Activated naive CD8-positive, alpha-beta T cell (primary cell): ENCODE measurements at regions not wholly inside any gene's neighbourhood (a gene's known extent, or its start where the extent isn't known, plus 50 kb on each side); places are given as distances from the start of the nearest gene placed in this dataset.

ENCODE experiments used
- H3K27ac Mint-ChIP-seq: one replicate; pipeline ENCODE4 v1.8.0; 2021; ENCODE audit warnings: mixed read lengths
- H3K27me3 Mint-ChIP-seq: one replicate; pipeline ENCODE4 v1.8.0; 2021; ENCODE audit warnings: mixed read lengths
- H3K36me3 Mint-ChIP-seq: one replicate; pipeline ENCODE4 v1.8.0; 2021; ENCODE audit warnings: mixed read lengths
- H3K4me1 Mint-ChIP-seq: one replicate; pipeline ENCODE4 v1.8.0; 2021; ENCODE audit warnings: low read depth, mixed read lengths
- H3K4me3 Mint-ChIP-seq: one replicate; pipeline ENCODE4 v1.8.0; 2021; ENCODE audit warnings: mild to moderate bottlenecking, mixed read lengths
- H3K9me3 Mint-ChIP-seq: one replicate; pipeline ENCODE4 v1.8.0; 2021; ENCODE audit warnings: low read depth, mixed read lengths

GRCh38 chr1:70909262-70909822 lies 138.3 kb downstream of the PTGER3 start:
- H3K4me1 Mint-ChIP-seq, result peaks cover 4% of the 10 kb centered on the region
- H3K9me3 Mint-ChIP-seq, result peaks cover 4% of the 10 kb centered on the region
- peaks cover 2% of the 10 kb centered on the region for H3K27me3 Mint-ChIP-seq
- H3K4me3 Mint-ChIP-seq, result no peak overlapping the region
- no peak overlapping the region for H3K27ac Mint-ChIP-seq
- H3K36me3 Mint-ChIP-seq, result no peaks in the 10 kb centered on the region

- peaks cover 2% of the 10 kb centered on the region for H3K27me3 Mint-ChIP-seq
- peaks cover 4% of the 10 kb centered on the region for H3K9me3 Mint-ChIP-seq
- no peaks in the 10 kb centered on the region for H3K36me3 Mint-ChIP-seq
- no peak overlapping the region for H3K4me3 Mint-ChIP-seq
- H3K27ac Mint-ChIP-seq, result no peak overlapping the region
- peaks cover 4% of the 10 kb centered on the region for H3K4me1 Mint-ChIP-seq
Observed at GRCh38 chr1:70910013-70910412, 137.6 kb downstream of the PTGER3 start.

- H3K9me3 Mint-ChIP-seq, result peaks cover 4% of the 10 kb centered on the region
- no peaks in the 10 kb centered on the region for H3K36me3 Mint-ChIP-seq
- H3K27ac Mint-ChIP-seq, result no peak overlapping the region
- peaks cover 2% of the 10 kb centered on the region for H3K27me3 Mint-ChIP-seq
- H3K4me3 Mint-ChIP-seq, result no peak overlapping the region
- H3K4me1 Mint-ChIP-seq, result peaks cover 4% of the 10 kb centered on the region
Observed at GRCh38 chr1:70911861-70912260, 135.8 kb downstream of the PTGER3 start.

GRCh38 chr1:70914224-70914623 lies 133.4 kb downstream of the PTGER3 start:
- H3K9me3 Mint-ChIP-seq, result peaks cover 4% of the 10 kb centered on the region
- H3K4me1 Mint-ChIP-seq, result peaks cover 4% of the 10 kb centered on the region
- no peaks in the 10 kb centered on the region for H3K36me3 Mint-ChIP-seq
- no peaks in the 10 kb centered on the region for H3K27me3 Mint-ChIP-seq
- no peak overlapping the region for H3K27ac Mint-ChIP-seq
- H3K4me3 Mint-ChIP-seq, result no peak overlapping the region

- Mint-ChIP-seq H3K27me3 (no peaks in the 10 kb centered on the region), H3K9me3 (peaks cover 9% of the 10 kb centered on the region), H3K27ac (no peak overlapping the region), H3K4me1 (no peaks in the 10 kb centered on the region), H3K36me3 (no peaks in the 10 kb centered on the region), H3K4me3 (no peak overlapping the region)
Observed at GRCh38 chr1:70915258-70916033, 132.2 kb downstream of the PTGER3 start.

- Mint-ChIP-seq H3K4me3 (no peak overlapping the region), H3K9me3 (peaks cover 11% of the 10 kb centered on the region), H3K27ac (no peak overlapping the region), H3K4me1 (no peaks in the 10 kb centered on the region), H3K36me3 (no peaks in the 10 kb centered on the region), H3K27me3 (no peaks in the 10 kb centered on the region)
Observed at GRCh38 chr1:70916034-70916427, 131.6 kb downstream of the PTGER3 start.

GRCh38 chr1:70919706-70920323 lies 127.8 kb downstream of the PTGER3 start:
- no peak overlapping the region for H3K4me3 Mint-ChIP-seq
- no peaks in the 10 kb centered on the region for H3K4me1 Mint-ChIP-seq

More at GRCh38 chr1:70919706-70920323, 127.8 kb downstream of the PTGER3 start:
- Mint-ChIP-seq H3K27me3 (peaks cover 1% of the 10 kb centered on the region), H3K27ac (no peak overlapping the region), H3K36me3 (no peaks in the 10 kb centered on the region), H3K9me3 (peaks cover 18% of the 10 kb centered on the region)
